Mucosa of rectum (tissue), 2 donors: ENCODE measurements at regions not wholly inside any gene's neighbourhood (a gene's known extent, or its start where the extent isn't known, plus 50 kb on each side); places are given as distances from the start of the nearest gene placed in this dataset.
"Not testable (repeated sequence)": the region's sequence is repeated elsewhere in the genome, so short reads cannot be mapped to it uniquely, and the experiment has no call there.

Experiments
- H3K27ac ChIP-seq, 2 donors: one replicate each; pipeline ENCODE4 v1.7.0; 2013; ENCODE audit warnings: inconsistent platforms in 2 of 2, low read depth in 2 of 2, low read length in 2 of 2
- H3K27me3 ChIP-seq, 2 donors: one replicate each; pipeline ENCODE4 v1.7.0; 2013; ENCODE audit warnings: low read length in 2 of 2; ENCODE audit not compliant: control insufficient read depth in 2 of 2, insufficient read depth in 2 of 2
- H3K36me3 ChIP-seq, 2 donors: one replicate each; pipeline ENCODE4 v1.7.0; 2013; ENCODE audit warnings: low read length in 2 of 2; ENCODE audit not compliant: control insufficient read depth in 2 of 2, insufficient read depth in 2 of 2
- H3K4me1 ChIP-seq, 2 donors: one replicate each; pipeline ENCODE4 v1.7.0; 2013; ENCODE audit warnings: low read length in 2 of 2, mild to moderate bottlenecking in 1 of 2; ENCODE audit not compliant: control insufficient read depth in 2 of 2, insufficient read depth in 2 of 2
- H3K4me3 ChIP-seq, 2 donors: one replicate each; pipeline ENCODE4 v1.7.0; 2013; ENCODE audit warnings: low read length in 2 of 2
- H3K9ac ChIP-seq, 2 donors: one replicate each; pipeline ENCODE4 v1.7.0; 2013; ENCODE audit warnings: low read length in 2 of 2, low read depth in 1 of 2, mild to moderate bottlenecking in 1 of 2
- H3K9me3 ChIP-seq, 2 donors: one replicate each; pipeline ENCODE4 v1.7.0; 2013; ENCODE audit warnings: low read length in 2 of 2; ENCODE audit not compliant: control insufficient read depth in 2 of 2
- donor health status: healthy.
- donor health status: Normal muscosa, but diverticular disease.

- H3K9me3 ChIP-seq: peaks cover 0 to 2% of the 10 kb centered on the region in 2 donors
- no peaks in the 10 kb centered on the region for H3K27me3 ChIP-seq
- no peak overlapping the region for H3K9ac ChIP-seq
- no peaks in the 10 kb centered on the region for H3K4me1 ChIP-seq
- no peak overlapping the region for H3K27ac ChIP-seq
- H3K4me3 ChIP-seq: no peak overlapping the region
- no peaks in the 10 kb centered on the region for H3K36me3 ChIP-seq
These were observed 1427.5 kb downstream of the ADGRL3 start for GRCh38 chr4:62627671-62628070.

GRCh38 chr4:62627141-62627540 is 1427.0 kb downstream of the ADGRL3 start:
- Histone ChIP-seq H3K4me3 (no peak overlapping the region), H3K4me1 (no peaks in the 10 kb centered on the region), H3K9me3 (peaks cover 0 to 2% of the 10 kb centered on the region in 2 donors), H3K9ac (no peak overlapping the region), H3K27ac (no peak overlapping the region), H3K27me3 (no peaks in the 10 kb centered on the region), H3K36me3 (no peaks in the 10 kb centered on the region)

GRCh38 chr4:62622089-62622488 is 1422.0 kb downstream of the ADGRL3 start:
- no peak overlapping the region for H3K9ac ChIP-seq
- no peak overlapping the region for H3K27ac ChIP-seq
- no peaks in the 10 kb centered on the region for H3K36me3 ChIP-seq
- H3K27me3 ChIP-seq: no peaks in the 10 kb centered on the region
- H3K4me1 ChIP-seq: no peaks in the 10 kb centered on the region
- H3K4me3 ChIP-seq: no peak overlapping the region
- H3K9me3 ChIP-seq: no peaks in the 10 kb centered on the region

- Histone ChIP-seq H3K27me3 (no peaks in the 10 kb centered on the region), H3K9ac (no peak overlapping the region), H3K4me1 (no peaks in the 10 kb centered on the region), H3K27ac (no peak overlapping the region), H3K36me3 (no peaks in the 10 kb centered on the region), H3K9me3 (no peaks in the 10 kb centered on the region), H3K4me3 (no peak overlapping the region)
These were observed 1419.8 kb downstream of the ADGRL3 start for GRCh38 chr4:62619971-62620370.

GRCh38 chr4:62618042-62618441 is 1417.9 kb downstream of the ADGRL3 start:
- Histone ChIP-seq H3K27ac (no peak overlapping the region), H3K27me3 (no peaks in the 10 kb centered on the region), H3K4me3 (no peak overlapping the region), H3K9me3 (no peaks in the 10 kb centered on the region), H3K9ac (no peak overlapping the region), H3K4me1 (no peaks in the 10 kb centered on the region), H3K36me3 (no peaks in the 10 kb centered on the region)

- H3K9ac ChIP-seq: no peak overlapping the region
- no peak overlapping the region for H3K27ac ChIP-seq
- H3K9me3 ChIP-seq: no peaks in the 10 kb centered on the region
- H3K36me3 ChIP-seq: no peaks in the 10 kb centered on the region
- H3K4me1 ChIP-seq: no peaks in the 10 kb centered on the region
- no peaks in the 10 kb centered on the region for H3K27me3 ChIP-seq
- no peak overlapping the region for H3K4me3 ChIP-seq
These were observed 1401.6 kb downstream of the ADGRL3 start for GRCh38 chr4:62601737-62602136.

- H3K4me1 ChIP-seq, H3K4me3 ChIP-seq, H3K27me3 ChIP-seq, H3K9me3 ChIP-seq, H3K27ac ChIP-seq, H3K9ac ChIP-seq, H3K36me3 ChIP-seq: not testable (repeated sequence)
These were observed 1395.1 kb downstream of the ADGRL3 start for GRCh38 chr4:62595265-62595664.

GRCh38 chr4:62591756-62592155 is 1391.6 kb downstream of the ADGRL3 start:
- H3K9me3 ChIP-seq: no peaks in the 10 kb centered on the region
- no peaks in the 10 kb centered on the region for H3K36me3 ChIP-seq
- no peak overlapping the region for H3K9ac ChIP-seq
- H3K4me1 ChIP-seq: no peaks in the 10 kb centered on the region
- no peak overlapping the region for H3K4me3 ChIP-seq
- no peak overlapping the region for H3K27ac ChIP-seq
- H3K27me3 ChIP-seq: no peaks in the 10 kb centered on the region

GRCh38 chr4:62588671-62589070 is 1388.5 kb downstream of the ADGRL3 start:
- Histone ChIP-seq H3K9ac (no peak overlapping the region), H3K27me3 (no peaks in the 10 kb centered on the region), H3K4me3 (no peak overlapping the region), H3K4me1 (no peaks in the 10 kb centered on the region), H3K36me3 (no peaks in the 10 kb centered on the region), H3K27ac (no peak overlapping the region), H3K9me3 (no peaks in the 10 kb centered on the region)

- H3K27me3 ChIP-seq: no peaks in the 10 kb centered on the region
- H3K27ac ChIP-seq: no peak overlapping the region
- no peaks in the 10 kb centered on the region for H3K36me3 ChIP-seq
These were observed 1371.4 kb downstream of the ADGRL3 start for GRCh38 chr4:62571494-62571893.

GRCh38 chr4:62560858-62561257 is 1360.7 kb downstream of the ADGRL3 start:
- Histone ChIP-seq H3K36me3 (no peaks in the 10 kb centered on the region), H3K9me3 (no peaks in the 10 kb centered on the region), H3K4me3 (no peak overlapping the region), H3K27me3 (no peaks in the 10 kb centered on the region), H3K9ac (no peak overlapping the region), H3K4me1 (no peaks in the 10 kb centered on the region), H3K27ac (no peak overlapping the region)

More at GRCh38 chr4:62571494-62571893, 1371.4 kb downstream of the ADGRL3 start:
- H3K4me3 ChIP-seq: no peak overlapping the region
- no peaks in the 10 kb centered on the region for H3K9me3 ChIP-seq
- no peak overlapping the region for H3K9ac ChIP-seq
- H3K4me1 ChIP-seq: no peaks in the 10 kb centered on the region
